Vagina (tissue), 2 donors: ENCODE measurements at regions not wholly inside any gene's neighbourhood (a gene's known extent, or its start where the extent isn't known, plus 50 kb on each side); places are given as distances from the start of the nearest gene placed in this dataset.

Experiments
- CTCF ChIP-seq, 3 experiments: fragments of 450-650 bp in 2 of 3; fragments of 200-600 bp in 1 of 3; sonication (generic) in 1 of 3; IDR thresholded peaks; one replicate each; pipeline ENCODE4 v1.5.1; 2017 to 2019; ENCODE audit warnings: antibody characterized with exemption in 3 of 3, mild to moderate bottlenecking in 2 of 3, moderate library complexity in 2 of 3
- POLR2A ChIP-seq, 2 donors: fragments of 450-650 bp; IDR thresholded peaks; one replicate each; pipeline ENCODE4 v1.6.1; 2017; ENCODE audit warnings: antibody characterized with exemption in 2 of 2, mild to moderate bottlenecking in 2 of 2, moderate library complexity in 2 of 2
- POLR2AphosphoS5 ChIP-seq, 2 donors: sonication (generic); formaldehyde crosslinking; IDR thresholded peaks; one replicate each; pipeline ENCODE4 v1.9.0; 2017; ENCODE audit warnings: antibody characterized with exemption in 2 of 2, mild to moderate bottlenecking in 2 of 2, low read depth in 1 of 2; ENCODE audit not compliant: insufficient read depth in 1 of 2

- TF ChIP-seq CTCF (IDR thresholded peaks at IDR 0.05) (no peak), POLR2A (IDR thresholded peaks at IDR 0.05) (no peak), POLR2AphosphoS5 (IDR thresholded peaks at IDR 0.05; ENCODE audit: insufficient read depth in 1 of 2, low read depth in 1 of 2) (no peak)
Measured at GRCh38 chr16:48479329-48479728, 94.1 kb upstream of the SIAH1 start.
